ENCODE measurements at regions not wholly inside any gene's neighbourhood (a gene's known extent, or its start where the extent isn't known, plus 50 kb on each side); places are given as distances from the start of the nearest gene placed in this dataset.
"Not testable (repeated sequence)": the region's sequence is repeated elsewhere in the genome, so short reads cannot be mapped to it uniquely, and the experiment has no call there.

GRCh38 chr11:96447208-96448110 lies 57.6 kb downstream of the JRKL start:
- no peak for DNase-seq (ENCODE audit: low read depth)
- in situ Hi-C loops (cut with HindIII; ENCODE audit: low pct_unique_long_range_greater_than_20kb, low sequenced_read_pairs): no loop called here

GRCh38 chr11:96448225-96448624 lies 58.4 kb downstream of the JRKL start:
- in situ Hi-C loops (cut with HindIII; ENCODE audit: low pct_unique_long_range_greater_than_20kb, low sequenced_read_pairs): no loop called here
- no peak for DNase-seq (ENCODE audit: low read depth)

GRCh38 chr11:96456111-96456510 lies 66.3 kb downstream of the JRKL start:
- in situ Hi-C loops (cut with HindIII; ENCODE audit: low pct_unique_long_range_greater_than_20kb, low sequenced_read_pairs): no loop called here

GRCh38 chr11:96459751-96460150 lies 69.9 kb downstream of the JRKL start:
- no peak for DNase-seq (ENCODE audit: low read depth)
- in situ Hi-C loops (cut with HindIII; ENCODE audit: low pct_unique_long_range_greater_than_20kb, low sequenced_read_pairs): no loop called here

More at GRCh38 chr11:96456111-96456510, 66.3 kb downstream of the JRKL start:
- DNase-seq (ENCODE audit: low read depth): no peak

- no peak for DNase-seq (ENCODE audit: low read depth)
- in situ Hi-C loops (cut with HindIII; ENCODE audit: low pct_unique_long_range_greater_than_20kb, low sequenced_read_pairs): no loop called here
These were observed 72.1 kb downstream of the JRKL start for GRCh38 chr11:96461871-96462270.

GRCh38 chr11:96464700-96465307 lies 75.0 kb downstream of the JRKL start:
- DNase-seq (ENCODE audit: low read depth): peak; percentile 51
- in situ Hi-C loops (cut with HindIII; ENCODE audit: low pct_unique_long_range_greater_than_20kb, low sequenced_read_pairs): no loop called here

GRCh38 chr11:96465512-96465911 lies 75.7 kb downstream of the JRKL start:
- DNase-seq (ENCODE audit: low read depth): no peak
- in situ Hi-C loops (cut with HindIII; ENCODE audit: low pct_unique_long_range_greater_than_20kb, low sequenced_read_pairs): no loop called here

- DNase-seq (ENCODE audit: low read depth): no peak
- in situ Hi-C loops (cut with HindIII; ENCODE audit: low pct_unique_long_range_greater_than_20kb, low sequenced_read_pairs): no loop called here
These were observed 76.8 kb downstream of the JRKL start for GRCh38 chr11:96466607-96467006.

GRCh38 chr11:96469776-96470175 lies 80.0 kb downstream of the JRKL start:
- in situ Hi-C loops (cut with HindIII; ENCODE audit: low pct_unique_long_range_greater_than_20kb, low sequenced_read_pairs): no loop called here
- DNase-seq (ENCODE audit: low read depth): no peak

GRCh38 chr11:96470521-96470920 lies 80.7 kb downstream of the JRKL start:
- in situ Hi-C loops (cut with HindIII; ENCODE audit: low pct_unique_long_range_greater_than_20kb, low sequenced_read_pairs): no loop called here
- DNase-seq (ENCODE audit: low read depth): no peak

- in situ Hi-C loops (cut with HindIII; ENCODE audit: low pct_unique_long_range_greater_than_20kb, low sequenced_read_pairs): no loop called here
- DNase-seq (ENCODE audit: low read depth): no peak
These were observed 82.3 kb downstream of the JRKL start for GRCh38 chr11:96472085-96472484.

- in situ Hi-C loops (cut with HindIII; ENCODE audit: low pct_unique_long_range_greater_than_20kb, low sequenced_read_pairs): no loop called here
- DNase-seq (ENCODE audit: low read depth): no peak
These were observed 84.5 kb downstream of the JRKL start for GRCh38 chr11:96474263-96474662.

GRCh38 chr11:96481204-96481603 lies 91.4 kb downstream of the JRKL start:
- DNase-seq (ENCODE audit: low read depth): no peak
- in situ Hi-C loops (cut with HindIII; ENCODE audit: low pct_unique_long_range_greater_than_20kb, low sequenced_read_pairs): no loop called here

GRCh38 chr11:96481771-96482170 lies 92.0 kb downstream of the JRKL start:
- no peak for DNase-seq (ENCODE audit: low read depth)
- in situ Hi-C loops (cut with HindIII; ENCODE audit: low pct_unique_long_range_greater_than_20kb, low sequenced_read_pairs): no loop called here

- in situ Hi-C loops (cut with HindIII; ENCODE audit: low pct_unique_long_range_greater_than_20kb, low sequenced_read_pairs): no loop called here
- DNase-seq (ENCODE audit: low read depth): no peak
These were observed 92.4 kb downstream of the JRKL start for GRCh38 chr11:96482193-96482592.

GRCh38 chr11:96483374-96483955 lies 93.7 kb downstream of the JRKL start:
- DNase-seq (ENCODE audit: low read depth): no peak
- in situ Hi-C loops (cut with HindIII; ENCODE audit: low pct_unique_long_range_greater_than_20kb, low sequenced_read_pairs): no loop called here

GRCh38 chr11:96484361-96484760 lies 94.5 kb downstream of the JRKL start:
- in situ Hi-C loops (cut with HindIII; ENCODE audit: low pct_unique_long_range_greater_than_20kb, low sequenced_read_pairs): no loop called here
- no peak for DNase-seq (ENCODE audit: low read depth)

GRCh38 chr11:96486890-96487611 lies 97.2 kb downstream of the JRKL start:
- in situ Hi-C loops (cut with HindIII; ENCODE audit: low pct_unique_long_range_greater_than_20kb, low sequenced_read_pairs): no loop called here
- peak; percentile 22 for DNase-seq (ENCODE audit: low read depth)

- DNase-seq (ENCODE audit: low read depth); in situ Hi-C loops (cut with HindIII; ENCODE audit: low pct_unique_long_range_greater_than_20kb, low sequenced_read_pairs): not testable (repeated sequence)
These were observed 99.1 kb downstream of the JRKL start for GRCh38 chr11:96488911-96489310.

Measured in Caki2 (cell line).